ENCODE measurements at regions not wholly inside any gene's neighbourhood (a gene's known extent, or its start where the extent isn't known, plus 50 kb on each side); places are given as distances from the start of the nearest gene placed in this dataset.
"Not testable (repeated sequence)": the region's sequence is repeated elsewhere in the genome, so short reads cannot be mapped to it uniquely, and the experiment has no call there.

DNA sequence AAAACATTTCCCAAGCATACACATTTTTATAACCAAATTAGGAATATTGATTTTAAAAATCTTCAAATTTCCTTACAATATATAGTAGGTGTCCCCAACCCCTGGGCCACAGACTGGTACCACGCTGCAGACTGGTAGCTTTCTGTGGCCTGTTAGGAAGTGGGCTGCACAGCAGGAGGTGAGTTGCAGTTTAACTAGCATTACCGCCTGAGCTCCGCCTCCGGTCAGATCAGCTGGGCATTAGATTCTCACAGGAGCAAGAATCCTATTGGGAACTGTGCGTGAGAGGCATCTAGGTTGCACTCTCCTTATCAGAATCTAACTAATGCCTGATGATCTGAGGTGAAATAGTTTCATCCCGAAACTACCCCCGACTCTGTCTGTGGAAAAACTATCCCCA is 62.1 kb downstream of the ZWINT start:
- DNase-seq (ENCODE audit: low spot score): no peak

DNA sequence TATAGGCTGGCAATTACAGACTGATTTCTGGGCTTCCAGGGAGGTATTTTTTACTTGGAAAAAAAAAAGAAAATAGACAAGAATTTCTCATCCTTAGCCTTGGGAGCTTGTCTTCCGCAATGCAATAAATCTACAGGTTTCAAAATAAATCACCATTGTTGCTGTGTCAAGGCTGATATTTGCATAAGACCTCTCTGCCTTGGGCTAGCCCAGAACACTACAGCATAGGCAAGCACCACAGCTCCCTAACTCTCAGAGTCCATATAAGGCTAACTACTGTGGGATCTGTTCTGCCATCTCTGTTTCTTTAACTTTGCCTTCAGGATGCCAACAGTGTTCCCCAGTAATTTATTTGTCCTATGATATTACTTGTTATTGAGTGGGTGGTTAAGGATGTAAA is 64.4 kb downstream of the ZWINT start:
- no peak for DNase-seq (ENCODE audit: low spot score)

DNA sequence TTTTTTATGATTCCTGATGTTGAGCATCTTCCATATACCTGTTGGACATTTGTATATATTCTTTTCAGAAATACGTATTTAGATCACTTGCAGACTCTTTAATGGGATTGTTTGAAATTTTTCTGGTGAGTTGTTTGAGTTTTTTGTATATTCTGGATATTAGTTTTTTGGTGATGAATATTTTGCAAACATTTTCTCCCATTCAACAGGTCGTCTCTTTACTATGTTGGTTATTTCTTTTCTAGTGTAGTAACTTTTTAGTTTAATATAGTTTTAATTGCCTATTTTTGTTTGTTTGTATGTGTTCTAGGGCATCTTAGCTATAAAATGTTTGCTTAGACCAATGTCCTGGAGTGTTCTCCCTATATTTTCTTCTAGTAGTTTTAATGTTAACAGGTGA is 72.7 kb downstream of the ZWINT start:
- no peak for DNase-seq (ENCODE audit: low spot score)

DNA sequence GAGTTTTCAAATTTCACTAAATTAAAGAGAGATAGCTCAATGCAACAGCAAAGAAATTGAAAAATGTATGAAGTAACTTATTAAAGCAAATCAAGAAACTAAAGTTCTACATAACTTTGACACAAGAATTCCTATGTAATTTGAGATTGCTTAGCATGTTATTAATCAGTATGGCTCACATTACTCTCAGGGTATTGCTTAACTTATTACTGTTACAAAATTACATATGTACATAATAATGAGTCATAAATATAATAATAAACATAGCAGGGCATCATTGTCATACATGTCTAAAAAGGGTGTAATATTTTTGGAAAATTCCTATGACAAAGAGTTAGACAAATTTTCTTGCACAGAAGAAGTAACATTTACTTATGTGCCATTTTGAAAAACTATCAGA is 75.0 kb downstream of the ZWINT start:
- DNase-seq (ENCODE audit: low spot score): no peak

DNA sequence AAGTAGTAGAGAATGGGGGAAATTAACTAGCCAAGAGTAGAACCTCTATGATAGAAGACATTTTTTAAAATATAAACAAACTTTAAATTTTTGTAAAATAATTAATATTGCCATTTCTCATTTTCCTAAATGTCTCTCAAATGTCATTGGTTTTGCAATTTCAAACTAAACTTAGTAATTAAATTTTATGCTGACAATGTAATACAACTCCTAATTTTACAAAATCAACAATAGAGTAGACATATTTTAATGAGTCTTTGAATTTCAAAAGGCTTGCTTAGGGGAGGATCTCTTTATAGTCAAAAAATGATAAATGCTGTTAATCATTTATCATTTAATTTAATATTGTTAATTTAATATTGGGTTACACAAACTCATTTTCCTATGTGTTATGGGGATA is 81.8 kb downstream of the ZWINT start:
- DNase-seq (ENCODE audit: low spot score): no peak

DNA sequence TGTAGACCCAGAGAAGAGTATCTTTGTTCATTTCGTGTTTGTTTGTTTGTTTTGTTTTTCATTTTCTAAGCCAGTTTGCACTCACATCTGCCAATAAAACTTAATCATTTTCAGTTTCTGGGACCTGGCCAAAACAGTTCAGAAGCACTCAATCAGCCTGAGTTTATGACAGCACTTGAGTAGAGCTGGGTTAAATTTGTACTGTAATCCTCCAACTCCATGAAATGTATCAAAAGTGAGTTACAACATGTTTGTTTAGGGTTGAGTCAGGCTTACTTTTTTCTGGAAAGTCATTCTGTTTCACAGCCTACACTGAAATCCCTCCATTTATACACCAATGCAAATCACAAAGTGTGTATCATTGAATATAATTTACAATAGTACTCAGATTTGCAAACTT is 91.9 kb downstream of the ZWINT start:
- DNase-seq (ENCODE audit: low spot score): no peak

- no peak for DNase-seq (ENCODE audit: low spot score)
These were observed 94.9 kb downstream of the ZWINT start for GRCh38 chr10:56266120-56266519.

DNA sequence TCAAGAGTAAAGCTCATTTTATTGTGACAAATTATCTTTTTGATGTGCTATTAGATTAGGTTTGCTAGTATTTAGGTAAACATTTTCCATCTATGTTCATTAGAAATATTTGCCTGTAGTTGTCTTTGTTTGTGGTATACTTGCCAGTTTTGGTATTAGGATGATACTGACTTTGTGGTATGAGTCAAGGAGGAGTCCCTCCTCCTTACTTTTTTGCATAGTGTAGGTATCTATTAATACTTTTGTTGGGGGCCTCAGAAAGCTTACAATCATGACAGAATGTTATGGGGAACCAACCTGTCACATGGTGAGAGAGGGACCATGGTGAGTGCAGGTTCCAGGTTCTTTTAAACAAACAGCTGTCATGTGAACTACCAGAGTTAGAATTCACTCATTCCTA is 102.1 kb downstream of the ZWINT start:
- DNase-seq (ENCODE audit: low spot score): no peak

DNA sequence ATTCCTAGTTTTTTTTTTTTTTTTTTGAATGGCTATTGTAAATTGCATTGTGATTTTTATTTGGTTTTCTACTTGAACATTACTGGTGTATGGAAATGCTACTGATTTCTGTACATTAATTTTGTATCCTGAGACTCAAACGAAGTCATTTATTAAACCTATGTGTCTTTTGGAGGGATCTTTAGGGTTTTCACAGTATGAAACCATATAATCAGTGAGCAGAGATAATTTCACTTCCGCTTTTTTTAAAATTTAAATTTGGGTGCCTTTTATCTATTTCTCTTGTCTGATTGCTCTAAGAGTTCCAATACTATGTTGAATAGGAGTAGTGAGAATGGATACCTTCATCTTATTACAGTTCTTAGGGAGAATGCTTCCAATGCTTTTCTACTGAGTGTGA is 102.7 kb downstream of the ZWINT start:
- DNase-seq (ENCODE audit: low spot score): no peak

DNA sequence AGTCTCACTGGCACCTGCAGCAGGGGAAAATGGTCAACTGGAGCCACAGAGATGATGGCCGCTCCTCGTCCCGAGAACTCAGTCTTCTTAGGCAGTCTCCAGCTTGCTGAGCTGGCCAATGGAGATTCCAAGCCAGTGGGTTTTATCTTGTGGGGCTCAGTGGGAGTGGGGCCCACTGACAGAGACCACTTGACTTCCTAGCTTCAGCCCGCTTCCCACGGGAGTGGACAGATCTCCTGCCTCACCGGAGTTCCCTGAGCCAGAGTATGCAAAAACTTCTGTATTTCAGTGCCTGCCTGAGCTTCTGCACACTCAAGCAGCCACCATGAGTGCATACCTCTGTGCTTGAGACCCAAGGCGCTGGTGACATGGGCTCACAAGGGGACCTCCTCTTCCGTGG is 105.8 kb downstream of the ZWINT start:
- no peak for DNase-seq (ENCODE audit: low spot score)

DNA sequence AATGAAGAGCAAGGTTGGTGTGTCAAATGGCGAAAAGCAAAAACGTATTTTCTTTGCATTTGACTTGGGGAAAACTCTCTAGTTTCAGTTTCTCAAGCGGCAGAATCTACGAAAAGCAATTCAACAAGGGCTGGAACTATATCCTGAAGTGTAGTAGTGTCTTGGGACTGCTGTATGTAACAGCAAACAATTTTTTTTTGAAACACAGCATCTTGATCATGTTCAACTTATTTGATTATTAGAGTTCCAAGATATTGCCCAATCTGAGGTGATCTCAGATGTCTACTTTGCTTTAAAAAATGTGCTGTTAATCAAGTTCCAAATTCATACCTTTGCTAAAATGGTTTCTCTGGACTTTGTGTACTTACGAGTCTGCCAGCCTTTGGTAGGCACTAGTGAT is 120.6 kb downstream of the ZWINT start:
- no peak for DNase-seq (ENCODE audit: low spot score)

DNA sequence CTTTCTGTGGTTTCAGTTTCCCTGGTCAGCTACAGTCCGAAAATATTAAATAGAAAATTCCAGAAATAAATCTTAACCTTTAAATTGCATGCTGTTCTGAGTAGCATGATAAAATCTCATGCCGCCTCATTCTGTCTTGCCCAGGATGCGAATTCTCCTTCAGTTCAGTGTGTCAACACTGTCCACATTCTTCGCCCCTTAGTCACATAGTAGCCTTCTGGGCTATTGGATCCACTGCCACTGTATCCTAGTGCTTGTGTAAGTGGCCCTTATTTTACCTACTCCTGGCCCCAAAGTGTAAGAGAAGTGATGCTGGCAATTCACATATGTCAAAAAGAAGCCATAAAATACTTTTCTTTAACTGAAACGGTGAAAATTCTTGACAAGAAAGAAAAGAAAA is 129.6 kb downstream of the ZWINT start:
- no peak for DNase-seq (ENCODE audit: low spot score)

GRCh38 chr10:56222237-56222636 is 138.8 kb downstream of the ZWINT start:
- no peak for DNase-seq (ENCODE audit: low spot score)

DNA sequence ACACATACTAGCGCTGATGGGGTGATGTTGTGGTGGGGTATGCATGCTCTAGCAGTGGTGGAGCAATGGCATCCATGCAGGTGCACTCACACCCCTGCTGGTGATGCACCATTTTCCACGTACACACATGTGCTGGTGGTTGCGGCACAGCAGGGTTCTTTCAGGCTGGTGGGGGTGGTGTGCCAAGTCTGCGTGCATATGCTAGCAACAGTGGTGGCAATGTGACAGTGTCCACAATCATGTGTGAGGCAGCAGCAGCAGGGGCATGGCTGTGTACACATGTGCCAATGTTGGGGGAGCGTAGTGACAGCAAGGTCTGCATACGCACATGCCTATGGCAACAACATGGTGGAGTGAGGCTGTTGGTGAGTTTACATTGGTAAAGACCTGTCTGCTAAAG is 148.1 kb downstream of the ZWINT start:
- DNase-seq (ENCODE audit: low spot score): no peak

- DNase-seq (ENCODE audit: low spot score): no peak
These were observed 179.5 kb downstream of the ZWINT start for GRCh38 chr10:56181607-56182006.

DNA sequence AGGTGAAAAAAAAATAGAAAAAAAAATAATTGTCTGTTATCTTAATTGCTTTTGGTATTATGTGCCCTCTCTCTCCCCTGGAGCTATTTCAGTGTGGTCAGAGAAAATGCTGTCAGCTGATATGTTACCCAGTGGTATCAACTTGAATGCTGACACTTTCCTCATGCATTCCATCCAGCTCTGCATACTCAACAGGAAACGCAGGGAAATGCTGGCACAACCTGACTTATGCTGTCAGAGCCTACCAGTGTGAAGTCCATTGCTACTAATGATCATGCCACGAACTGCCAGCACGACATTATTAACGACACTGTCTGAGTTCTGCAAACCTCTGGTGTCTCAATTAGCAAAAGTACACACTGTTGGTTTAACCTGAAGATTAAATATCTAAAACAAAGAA is 182.8 kb downstream of the ZWINT start:
- DNase-seq (ENCODE audit: low spot score): peak; percentile 8

DNA sequence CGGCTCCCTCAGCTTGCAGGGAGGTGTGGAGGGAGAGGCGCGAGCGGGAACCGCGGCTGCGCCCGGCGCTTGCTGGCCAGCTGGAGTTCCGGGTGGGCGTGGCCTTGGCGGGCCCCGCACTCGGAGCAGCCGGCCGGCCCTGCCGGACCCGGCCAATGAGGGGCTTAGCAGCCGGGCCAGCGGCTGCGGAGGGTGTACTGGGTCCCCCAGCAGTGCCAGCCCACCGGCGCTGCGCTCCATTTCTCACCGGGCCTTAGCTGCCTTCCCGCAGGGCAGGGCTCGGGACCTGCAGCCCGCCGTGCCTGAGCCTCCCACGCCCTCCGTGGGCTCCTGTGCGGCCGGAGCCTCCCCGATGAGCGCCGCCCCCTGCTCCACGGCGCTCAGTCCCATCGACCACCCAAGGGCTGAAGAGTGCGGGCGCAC is 206.0 kb downstream of the ZWINT start:
- not testable (repeated sequence) for DNase-seq (ENCODE audit: low spot score)

DNA sequence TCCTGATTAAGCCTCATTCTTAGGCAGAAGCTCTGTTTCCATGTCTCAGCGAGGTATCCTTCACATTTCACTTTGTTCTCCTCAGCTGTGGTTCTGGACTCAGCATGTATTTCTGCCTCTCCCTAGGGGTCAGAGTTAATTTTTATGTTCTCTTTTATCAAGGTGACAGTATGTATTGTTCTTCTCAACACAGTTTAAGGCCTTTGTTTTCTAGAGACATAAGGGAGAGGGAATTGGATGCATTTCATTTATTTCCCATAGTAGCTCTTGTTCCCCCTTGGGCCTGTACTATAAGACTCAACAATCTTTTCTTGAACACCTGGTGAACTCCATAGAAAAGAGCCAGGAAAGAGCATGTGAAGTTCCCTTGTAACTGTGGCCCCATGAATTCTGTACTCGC is 214.3 kb downstream of the ZWINT start:
- DNase-seq (ENCODE audit: low spot score): no peak

- no peak for DNase-seq (ENCODE audit: low spot score)
These were observed 218.8 kb downstream of the ZWINT start for GRCh38 chr10:56142092-56142728.

DNA sequence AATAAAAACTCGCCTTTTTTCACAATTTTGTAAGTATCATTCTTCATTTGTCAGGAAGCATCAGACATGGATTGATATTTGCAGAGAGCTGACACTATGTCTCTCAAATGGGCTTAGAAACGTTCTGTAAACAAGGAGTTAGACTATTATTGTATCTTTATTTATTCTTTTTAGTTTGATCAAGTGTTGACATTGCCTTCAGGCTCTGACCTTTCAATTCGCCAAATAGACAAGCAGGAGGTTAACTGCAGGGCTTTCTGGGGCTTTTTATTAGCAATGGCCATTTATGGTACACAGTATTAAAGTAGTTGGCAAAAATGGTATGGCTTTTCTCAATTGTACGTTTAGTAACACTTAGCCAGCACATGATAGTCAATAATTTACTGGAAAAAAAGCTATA is 221.7 kb downstream of the ZWINT start:
- DNase-seq (ENCODE audit: low spot score): no peak

- DNase-seq (ENCODE audit: low spot score): no peak
These were observed 225.2 kb downstream of the ZWINT start for GRCh38 chr10:56135828-56136227.

GRCh38 chr10:56123247-56123646 is 237.8 kb downstream of the ZWINT start:
- no peak for DNase-seq (ENCODE audit: low spot score)

- DNase-seq (ENCODE audit: low spot score): no peak
These were observed 244.4 kb downstream of the ZWINT start for GRCh38 chr10:56116684-56117083.

DNA sequence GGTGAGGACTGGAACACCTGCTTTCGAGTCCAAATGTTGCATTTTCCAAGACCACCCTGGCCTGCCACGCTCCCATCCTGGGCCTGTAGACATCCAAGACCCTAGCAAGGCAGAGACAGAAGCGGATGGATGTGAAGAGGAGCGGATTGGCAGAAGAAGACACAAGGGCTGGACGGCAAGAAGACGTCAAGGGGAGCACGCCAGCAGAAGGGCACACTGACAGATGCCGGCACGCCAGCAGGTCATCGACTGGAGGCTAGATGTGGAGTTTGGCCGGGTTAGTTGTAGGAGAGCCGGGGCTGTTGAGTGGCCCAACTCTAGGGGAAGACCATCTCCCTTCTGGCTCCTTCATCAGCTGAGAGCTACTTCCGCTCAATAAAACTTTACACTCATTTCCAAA is 251.6 kb downstream of the ZWINT start:
- no peak for DNase-seq (ENCODE audit: low spot score)

GRCh38 chr10:56104923-56105322 is 256.1 kb downstream of the ZWINT start:
- DNase-seq (ENCODE audit: low spot score): no peak
